GM23338 (cell line): ENCODE measurements at regions not wholly inside any gene's neighbourhood (a gene's known extent, or its start where the extent isn't known, plus 50 kb on each side); places are given as distances from the start of the nearest gene placed in this dataset.

Source experiments
- ATAC-seq: fragments of 200-7000 bp; cut with Tn5 transposase; 3 replicates; pipeline ENCODE4 v1.9.1; 2020
- DNase-seq: peaks from one replicate; pipeline ENCODE4 v3.0.0-alpha.2; 2015; ENCODE audit warnings: low spot score
- H2AFZ ChIP-seq: fragments of 200-600 bp; sonication (generic); 2 replicates; pipeline ENCODE4 v1.8.0; 2016; ENCODE audit warnings: antibody characterized with exemption, mild to moderate bottlenecking, moderate library complexity
- H3F3A ChIP-seq: fragments of 200-600 bp; sonication (generic); replicated peaks from 2 replicates; pipeline ENCODE4 v1.8.0; 2017; ENCODE audit warnings: antibody characterized with exemption, mixed run types, low read depth
- H3K27ac ChIP-seq: fragments of 200-600 bp; sonication (generic); 2 replicates; pipeline ENCODE4 v1.6.1; 2016; ENCODE audit warnings: low read depth
- H3K27me3 ChIP-seq: fragments of 200-600 bp; sonication (generic); 2 replicates; pipeline ENCODE4 v1.8.0; 2016; ENCODE audit warnings: mild to moderate bottlenecking, mixed run types, moderate library complexity; ENCODE audit not compliant: insufficient read depth
- H3K36me3 ChIP-seq: fragments of 200-600 bp; sonication (generic); 2 replicates; pipeline ENCODE4 v1.8.0; 2016; ENCODE audit warnings: mild to moderate bottlenecking; ENCODE audit not compliant: insufficient read depth
- H3K4me1 ChIP-seq: fragments of 200-600 bp; sonication (generic); 2 replicates; pipeline ENCODE4 v1.8.0; 2016; ENCODE audit warnings: mild to moderate bottlenecking, moderate library complexity; ENCODE audit not compliant: insufficient read depth
- H3K4me2 ChIP-seq: fragments of 200-600 bp; sonication (generic); 2 replicates; pipeline ENCODE4 v1.7.1; 2017; ENCODE audit warnings: mixed run types
- H3K4me3 ChIP-seq: fragments of 200-600 bp; sonication (generic); 2 replicates; pipeline ENCODE4 v1.6.1; 2016; ENCODE audit warnings: mixed run types
- H3K79me2 ChIP-seq: fragments of 200-600 bp; sonication (generic); replicated peaks from 2 replicates; pipeline ENCODE4 v1.8.0; 2017; ENCODE audit warnings: mild to moderate bottlenecking; ENCODE audit not compliant: insufficient read depth
- H3K9me2 ChIP-seq: fragments of 200-600 bp; sonication (generic); 2 replicates; pipeline ENCODE4 v1.8.0; 2017; ENCODE audit not compliant: insufficient read depth
- H4K20me1 ChIP-seq: fragments of 200-600 bp; sonication (generic); replicated peaks from 2 replicates; pipeline ENCODE4 v1.8.0; 2017; ENCODE audit warnings: mild to moderate bottlenecking; ENCODE audit not compliant: insufficient read depth
- H3K27ac Mint-ChIP-seq: 2 replicates; pipeline ENCODE4 v1.8.0; 2020; ENCODE audit warnings: inconsistent platforms, mild to moderate bottlenecking, moderate library complexity, mixed read lengths
- H3K27me3 Mint-ChIP-seq: 3 replicates; pipeline ENCODE4 v1.8.0; 2022; ENCODE audit warnings: low read depth, mild to moderate bottlenecking, moderate library complexity, mixed read lengths, inconsistent platforms; ENCODE audit not compliant: insufficient read depth, poor library complexity
- H3K36me3 Mint-ChIP-seq: 3 replicates; pipeline ENCODE4 v1.8.0; 2021; ENCODE audit warnings: low read depth, mild to moderate bottlenecking, inconsistent platforms, moderate library complexity, mixed read lengths
- H3K4me1 Mint-ChIP-seq: 3 replicates; pipeline ENCODE4 v1.8.0; 2020; ENCODE audit warnings: mild to moderate bottlenecking, inconsistent platforms, mixed read lengths
- H3K4me3 Mint-ChIP-seq: 3 replicates; pipeline ENCODE4 v1.8.0; 2021; ENCODE audit warnings: moderate library complexity, mild to moderate bottlenecking, inconsistent platforms, mixed read lengths
- H3K9me3 Mint-ChIP-seq: 3 replicates; pipeline ENCODE4 v1.8.0; 2020; ENCODE audit warnings: moderate library complexity, mild to moderate bottlenecking, inconsistent platforms, mixed read lengths
- CREB1 ChIP-seq: fragments of 250-450 bp; sonication (Bioruptor Pico); IDR thresholded peaks from 2 replicates; pipeline ENCODE4 v1.5.0; 2020; ENCODE audit warnings: low read depth, mild to moderate bottlenecking, moderate library complexity
- CTCF ChIP-seq, 2 experiments: fragments of 200-600 bp in 1 of 2; sonication (generic) in 1 of 2; conservative IDR thresholded peaks; 2 replicates each; pipeline versions ENCODE4 v1.5.1 to v1.6.1; 2016 to 2017; ENCODE audit warnings: antibody characterized with exemption in 2 of 2, low read depth in 2 of 2, mild to moderate bottlenecking in 2 of 2, moderate library complexity in 1 of 2
- ETS1 ChIP-seq: IDR thresholded peaks from 2 replicates; pipeline ENCODE4 v1.6.1; 2016; ENCODE audit warnings: antibody characterized with exemption
- EZH2 ChIP-seq: fragments of 200-600 bp; sonication (generic); IDR thresholded peaks from one replicate; pipeline ENCODE4 v1.8.0; 2017; ENCODE audit warnings: antibody characterized with exemption, mild to moderate bottlenecking, low read depth; ENCODE audit not compliant: unreplicated experiment
- EZH2phosphoT487 ChIP-seq: fragments of 200-600 bp; sonication (generic); IDR thresholded peaks from one replicate; pipeline ENCODE4 v1.8.1; 2018; ENCODE audit warnings: antibody characterized with exemption; ENCODE audit not compliant: unreplicated experiment
- JUNB ChIP-seq: IDR thresholded peaks from one replicate; pipeline ENCODE4 v1.6.1; 2016; ENCODE audit warnings: antibody characterized with exemption; ENCODE audit not compliant: unreplicated experiment
- NANOG ChIP-seq: IDR thresholded peaks from 2 replicates; pipeline ENCODE4 v1.6.1; 2016; ENCODE audit warnings: antibody characterized with exemption, borderline replicate concordance
- POLR2AphosphoS5 ChIP-seq: IDR thresholded peaks from 2 replicates; pipeline ENCODE4 v1.6.1; 2016; ENCODE audit warnings: antibody characterized with exemption, low read depth
- REST ChIP-seq: IDR thresholded peaks from one replicate; pipeline ENCODE4 v1.6.1; 2018; ENCODE audit warnings: antibody characterized with exemption; ENCODE audit not compliant: unreplicated experiment
- STAT1 ChIP-seq: IDR thresholded peaks from one replicate; pipeline ENCODE4 v1.6.1; 2016; ENCODE audit warnings: antibody characterized with exemption; ENCODE audit not compliant: unreplicated experiment
- ZNF114 ChIP-seq: fragments of 250-450 bp; sonication (Bioruptor Pico); IDR thresholded peaks from 2 replicates; pipeline ENCODE4 v1.5.0; 2020; ENCODE audit warnings: mild to moderate bottlenecking, moderate library complexity
- ZNF331 ChIP-seq: fragments of 250-450 bp; sonication (Bioruptor Pico); IDR thresholded peaks from 2 replicates; pipeline ENCODE4 v1.5.0; 2020; ENCODE audit warnings: low read depth, mild to moderate bottlenecking, moderate library complexity
- TF ChIP-seq, protein P1 (sequence below): fragments of 250-450 bp; sonication (Bioruptor Pico); IDR thresholded peaks from 2 replicates; pipeline ENCODE4 v1.5.0; 2020; ENCODE audit warnings: mild to moderate bottlenecking, moderate library complexity

GRCh38 chr5:119694284-119694683 lies 64.9 kb downstream of the FAM170A start:
- Mint-ChIP-seq H3K4me3 (no peak overlapping the region), H3K36me3 (peaks cover 12% of the 10 kb centered on the region), H3K27ac (no peak overlapping the region), H3K27me3 (peaks cover 2% of the 10 kb centered on the region), H3K9me3 (peaks cover 16% of the 10 kb centered on the region), H3K4me1 (no peaks in the 10 kb centered on the region)
- ATAC-seq (no peak), DNase-seq (no peak)
- Histone ChIP-seq H3K4me2 (no peak overlapping the region), H3K9me2 (no peaks in the 10 kb centered on the region), H3K4me1 (no peaks in the 10 kb centered on the region), H3K4me3 (no peak overlapping the region), H4K20me1 (no peaks in the 10 kb centered on the region), H3K79me2 (no peaks in the 10 kb centered on the region), H3K27me3 (no peaks in the 10 kb centered on the region), H3K27ac (no peak overlapping the region), H3F3A (no peaks in the 10 kb centered on the region), H3K36me3 (no peaks in the 10 kb centered on the region), H2AFZ (no peak overlapping the region)
- TF ChIP-seq CTCF (conservative IDR thresholded peaks at IDR 0.05; ENCODE audit: low read depth in 2 of 2) (no peak), ZNF331 (CRISPR knock-in tag) (no peak), STAT1 (no peak), EZH2 (no peak), POLR2AphosphoS5 (no peak), REST (no peak), JUNB (no peak), EZH2phosphoT487 (no peak), NANOG (no peak), CREB1 (CRISPR knock-in tag) (no peak), ZNF114 (no peak), ETS1 (no peak)
- TF ChIP-seq, protein P1, sequence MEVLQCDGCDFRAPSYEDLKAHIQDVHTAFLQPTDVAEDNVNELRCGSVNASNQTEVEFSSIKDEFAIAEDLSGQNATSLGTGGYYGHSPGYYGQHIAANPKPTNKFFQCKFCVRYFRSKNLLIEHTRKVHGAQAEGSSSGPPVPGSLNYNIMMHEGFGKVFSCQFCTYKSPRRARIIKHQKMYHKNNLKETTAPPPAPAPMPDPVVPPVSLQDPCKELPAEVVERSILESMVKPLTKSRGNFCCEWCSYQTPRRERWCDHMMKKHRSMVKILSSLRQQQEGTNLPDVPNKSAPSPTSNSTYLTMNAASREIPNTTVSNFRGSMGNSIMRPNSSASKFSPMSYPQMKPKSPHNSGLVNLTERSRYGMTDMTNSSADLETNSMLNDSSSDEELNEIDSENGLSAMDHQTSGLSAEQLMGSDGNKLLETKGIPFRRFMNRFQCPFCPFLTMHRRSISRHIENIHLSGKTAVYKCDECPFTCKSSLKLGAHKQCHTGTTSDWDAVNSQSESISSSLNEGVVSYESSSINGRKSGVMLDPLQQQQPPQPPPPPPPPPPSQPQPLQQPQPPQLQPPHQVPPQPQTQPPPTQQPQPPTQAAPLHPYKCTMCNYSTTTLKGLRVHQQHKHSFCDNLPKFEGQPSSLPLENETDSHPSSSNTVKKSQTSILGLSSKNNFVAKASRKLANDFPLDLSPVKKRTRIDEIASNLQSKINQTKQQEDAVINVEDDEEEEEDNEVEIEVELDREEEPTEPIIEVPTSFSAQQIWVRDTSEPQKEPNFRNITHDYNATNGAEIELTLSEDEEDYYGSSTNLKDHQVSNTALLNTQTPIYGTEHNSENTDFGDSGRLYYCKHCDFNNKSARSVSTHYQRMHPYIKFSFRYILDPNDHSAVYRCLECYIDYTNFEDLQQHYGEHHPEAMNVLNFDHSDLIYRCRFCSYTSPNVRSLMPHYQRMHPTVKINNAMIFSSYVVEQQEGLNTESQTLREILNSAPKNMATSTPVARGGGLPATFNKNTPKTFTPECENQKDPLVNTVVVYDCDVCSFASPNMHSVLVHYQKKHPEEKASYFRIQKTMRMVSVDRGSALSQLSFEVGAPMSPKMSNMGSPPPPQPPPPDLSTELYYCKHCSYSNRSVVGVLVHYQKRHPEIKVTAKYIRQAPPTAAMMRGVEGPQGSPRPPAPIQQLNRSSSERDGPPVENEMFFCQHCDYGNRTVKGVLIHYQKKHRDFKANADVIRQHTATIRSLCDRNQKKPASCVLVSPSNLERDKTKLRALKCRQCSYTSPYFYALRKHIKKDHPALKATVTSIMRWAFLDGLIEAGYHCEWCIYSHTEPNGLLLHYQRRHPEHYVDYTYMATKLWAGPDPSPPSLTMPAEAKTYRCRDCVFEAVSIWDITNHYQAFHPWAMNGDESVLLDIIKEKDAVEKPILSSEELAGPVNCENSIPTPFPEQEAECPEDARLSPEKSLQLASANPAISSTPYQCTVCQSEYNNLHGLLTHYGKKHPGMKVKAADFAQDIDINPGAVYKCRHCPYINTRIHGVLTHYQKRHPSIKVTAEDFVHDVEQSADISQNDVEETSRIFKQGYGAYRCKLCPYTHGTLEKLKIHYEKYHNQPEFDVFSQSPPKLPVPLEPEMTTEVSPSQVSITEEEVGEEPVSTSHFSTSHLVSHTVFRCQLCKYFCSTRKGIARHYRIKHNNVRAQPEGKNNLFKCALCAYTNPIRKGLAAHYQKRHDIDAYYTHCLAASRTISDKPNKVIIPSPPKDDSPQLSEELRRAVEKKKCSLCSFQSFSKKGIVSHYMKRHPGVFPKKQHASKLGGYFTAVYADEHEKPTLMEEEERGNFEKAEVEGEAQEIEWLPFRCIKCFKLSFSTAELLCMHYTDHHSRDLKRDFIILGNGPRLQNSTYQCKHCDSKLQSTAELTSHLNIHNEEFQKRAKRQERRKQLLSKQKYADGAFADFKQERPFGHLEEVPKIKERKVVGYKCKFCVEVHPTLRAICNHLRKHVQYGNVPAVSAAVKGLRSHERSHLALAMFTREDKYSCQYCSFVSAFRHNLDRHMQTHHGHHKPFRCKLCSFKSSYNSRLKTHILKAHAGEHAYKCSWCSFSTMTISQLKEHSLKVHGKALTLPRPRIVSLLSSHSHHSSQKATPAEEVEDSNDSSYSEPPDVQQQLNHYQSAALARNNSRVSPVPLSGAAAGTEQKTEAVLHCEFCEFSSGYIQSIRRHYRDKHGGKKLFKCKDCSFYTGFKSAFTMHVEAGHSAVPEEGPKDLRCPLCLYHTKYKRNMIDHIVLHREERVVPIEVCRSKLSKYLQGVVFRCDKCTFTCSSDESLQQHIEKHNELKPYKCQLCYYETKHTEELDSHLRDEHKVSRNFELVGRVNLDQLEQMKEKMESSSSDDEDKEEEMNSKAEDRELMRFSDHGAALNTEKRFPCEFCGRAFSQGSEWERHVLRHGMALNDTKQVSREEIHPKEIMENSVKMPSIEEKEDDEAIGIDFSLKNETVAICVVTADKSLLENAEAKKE (CRISPR knock-in tag), result no peak
